ENCODE measurements at regions not wholly inside any gene's neighbourhood (a gene's known extent, or its start where the extent isn't known, plus 50 kb on each side); places are given as distances from the start of the nearest gene placed in this dataset.

DNA sequence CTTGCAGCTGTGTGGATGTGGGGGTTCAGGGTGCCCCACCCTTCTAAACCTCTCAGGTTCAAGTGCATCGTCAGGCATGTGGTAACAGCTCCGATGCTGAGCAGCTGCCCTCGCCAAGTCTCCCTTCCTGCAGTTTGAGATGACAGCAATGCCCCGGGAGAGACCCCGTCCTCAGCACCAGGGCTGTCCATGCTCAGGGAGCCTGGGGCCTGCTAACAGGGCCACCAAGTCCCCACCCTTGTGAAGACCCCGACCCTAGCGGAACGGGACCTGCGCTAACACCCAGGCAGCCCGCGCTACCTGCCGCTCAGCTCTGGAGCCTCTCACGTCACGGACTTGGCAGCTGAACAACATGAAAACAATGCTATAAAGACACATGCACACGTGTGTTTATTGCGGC, 159.2 kb upstream of the C1orf174 start:
- TF ChIP-seq, protein P1, sequence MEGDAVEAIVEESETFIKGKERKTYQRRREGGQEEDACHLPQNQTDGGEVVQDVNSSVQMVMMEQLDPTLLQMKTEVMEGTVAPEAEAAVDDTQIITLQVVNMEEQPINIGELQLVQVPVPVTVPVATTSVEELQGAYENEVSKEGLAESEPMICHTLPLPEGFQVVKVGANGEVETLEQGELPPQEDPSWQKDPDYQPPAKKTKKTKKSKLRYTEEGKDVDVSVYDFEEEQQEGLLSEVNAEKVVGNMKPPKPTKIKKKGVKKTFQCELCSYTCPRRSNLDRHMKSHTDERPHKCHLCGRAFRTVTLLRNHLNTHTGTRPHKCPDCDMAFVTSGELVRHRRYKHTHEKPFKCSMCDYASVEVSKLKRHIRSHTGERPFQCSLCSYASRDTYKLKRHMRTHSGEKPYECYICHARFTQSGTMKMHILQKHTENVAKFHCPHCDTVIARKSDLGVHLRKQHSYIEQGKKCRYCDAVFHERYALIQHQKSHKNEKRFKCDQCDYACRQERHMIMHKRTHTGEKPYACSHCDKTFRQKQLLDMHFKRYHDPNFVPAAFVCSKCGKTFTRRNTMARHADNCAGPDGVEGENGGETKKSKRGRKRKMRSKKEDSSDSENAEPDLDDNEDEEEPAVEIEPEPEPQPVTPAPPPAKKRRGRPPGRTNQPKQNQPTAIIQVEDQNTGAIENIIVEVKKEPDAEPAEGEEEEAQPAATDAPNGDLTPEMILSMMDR (IDR thresholded peaks at IDR 0.05; ENCODE audit: low read depth, low read length, poor library complexity, severe bottlenecking): no peak
- TF ChIP-seq EZH2phosphoT487 (IDR thresholded peaks at IDR 0.05; ENCODE audit: borderline replicate concordance, low read length): no peak

Measured in DOHH2 (cell line).